ENCODE measurements at regions not wholly inside any gene's neighbourhood (a gene's known extent, or its start where the extent isn't known, plus 50 kb on each side); places are given as distances from the start of the nearest gene placed in this dataset.
"Not testable (repeated sequence)": the region's sequence is repeated elsewhere in the genome, so short reads cannot be mapped to it uniquely, and the experiment has no call there.

DNA sequence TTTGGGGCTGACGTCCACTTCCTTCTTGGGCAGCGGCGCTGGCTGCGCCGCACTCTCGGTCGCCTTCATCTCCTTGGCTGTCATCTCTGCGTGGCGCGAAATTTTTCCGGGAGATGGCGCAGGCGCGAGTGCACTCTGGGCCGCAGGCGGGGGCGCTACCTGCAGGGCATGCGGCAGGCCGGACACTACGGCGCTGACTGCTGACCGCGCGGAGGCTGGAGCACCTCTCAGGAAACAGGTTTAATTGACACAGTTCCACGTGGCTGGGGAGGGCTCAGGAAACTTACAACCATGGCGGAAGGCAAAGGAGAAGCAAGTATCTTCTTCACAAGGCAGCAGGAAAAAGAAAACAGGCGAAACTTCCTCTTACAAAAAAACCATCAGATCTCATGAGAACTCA, 154.7 kb upstream of the ZNF658 start:
- H3K4me2 ChIP-seq (ENCODE audit: insufficient read depth, low read length, poor library complexity, severe bottlenecking); H3K79me1 ChIP-seq (ENCODE audit: low read depth, low read length); H2BK15ac ChIP-seq (ENCODE audit: low read length); H2BK5ac ChIP-seq (ENCODE audit: low read length); H3K9me3 ChIP-seq (replicated peaks in 1 of 2; ENCODE audit: control insufficient read depth in 2 of 2, insufficient read depth in 1 of 2, low read depth in 1 of 2, low read length in 2 of 2); H2BK120ac ChIP-seq (ENCODE audit: low read depth, low read length); H3K4me3 ChIP-seq (ENCODE audit: low read length in 2 of 2); H3K23ac ChIP-seq (ENCODE audit: low read depth, low read length, poor library complexity); H3K27ac ChIP-seq (replicated peaks; ENCODE audit: low read length); DNase-seq (ENCODE audit: low spot score); H3K4me1 ChIP-seq (ENCODE audit: control insufficient read depth in 2 of 2, insufficient read depth in 1 of 2, low read depth in 1 of 2, low read length in 2 of 2); H3K27me3 ChIP-seq (ENCODE audit: control insufficient read depth in 3 of 3, insufficient read depth in 3 of 3, low read depth in 1 of 3, low read length in 3 of 3); H3K9ac ChIP-seq (ENCODE audit: low read depth, low read length, poor library complexity); H2BK12ac ChIP-seq (ENCODE audit: low read length); H4K91ac ChIP-seq (ENCODE audit: low read depth, low read length, poor library complexity); H2AK5ac ChIP-seq (ENCODE audit: low read depth, low read length); H3K14ac ChIP-seq (ENCODE audit: low read length); H3K4ac ChIP-seq (ENCODE audit: low read length); H4K8ac ChIP-seq (ENCODE audit: low read depth, low read length); H3K36me3 ChIP-seq (replicated peaks in 1 of 2; ENCODE audit: control insufficient read depth in 2 of 2, insufficient read depth in 2 of 2, low read length in 2 of 2); H2AFZ ChIP-seq (ENCODE audit: low read length); H3K18ac ChIP-seq (ENCODE audit: low read length): not testable (repeated sequence)
- WGBS, 2 donors (ENCODE audit: extremely low coverage in 2 of 2, insufficient read length in 2 of 2, insufficient replicate concordance in 1 of 2): no CpG with 5 or more reads among the region's 27 CpGs

DNA sequence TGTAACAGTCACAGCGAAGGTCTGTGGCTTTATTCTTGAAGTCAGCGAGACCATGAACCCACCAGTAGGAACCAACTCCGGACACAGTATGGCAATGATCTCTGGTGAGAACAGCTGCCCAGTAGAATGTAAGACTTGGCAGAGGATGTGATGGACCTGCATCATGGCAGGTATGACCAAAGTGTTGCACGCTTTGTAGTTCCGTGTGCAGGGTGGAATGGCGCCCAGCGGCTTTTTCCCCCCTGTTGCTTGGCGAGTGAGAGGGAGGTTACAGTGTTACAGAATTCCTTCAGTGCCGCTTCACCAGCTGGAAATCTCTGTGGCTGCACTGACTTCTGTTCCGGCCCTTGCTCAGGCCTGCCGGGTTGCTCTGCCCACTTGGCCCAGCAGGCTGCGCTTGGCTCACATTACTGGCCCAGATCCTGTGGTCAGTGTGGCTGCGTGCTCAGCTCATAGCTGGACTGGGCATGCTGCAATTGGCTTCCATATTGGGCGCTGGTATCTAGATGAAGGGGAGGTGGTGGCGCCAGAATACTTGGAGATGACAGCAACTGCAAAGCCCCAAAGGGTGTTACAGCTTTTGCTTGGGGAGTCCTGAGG, 148.1 kb upstream of the ZNF658 start:
- not testable (repeated sequence) for H3K4ac ChIP-seq (ENCODE audit: low read length); DNase-seq (ENCODE audit: low spot score)

GRCh38 chr9:66759825-66760492, 140.6 kb upstream of the ZNF658 start:
- H3K4me2 ChIP-seq (ENCODE audit: insufficient read depth, low read length, poor library complexity, severe bottlenecking); H2BK120ac ChIP-seq (ENCODE audit: low read depth, low read length); H3K79me1 ChIP-seq (ENCODE audit: low read depth, low read length); H2AFZ ChIP-seq (ENCODE audit: low read length); H3K4me3 ChIP-seq (ENCODE audit: low read length in 2 of 2); H2BK5ac ChIP-seq (ENCODE audit: low read length); H4K8ac ChIP-seq (ENCODE audit: low read depth, low read length); H2AK5ac ChIP-seq (ENCODE audit: low read depth, low read length); H3K4me1 ChIP-seq (ENCODE audit: control insufficient read depth in 2 of 2, insufficient read depth in 1 of 2, low read depth in 1 of 2, low read length in 2 of 2); H3K4ac ChIP-seq (ENCODE audit: low read length); H3K27me3 ChIP-seq (ENCODE audit: control insufficient read depth in 3 of 3, insufficient read depth in 3 of 3, low read depth in 1 of 3, low read length in 3 of 3); H3K23ac ChIP-seq (ENCODE audit: low read depth, low read length, poor library complexity); H3K27ac ChIP-seq (replicated peaks; ENCODE audit: low read length); H3K36me3 ChIP-seq (replicated peaks in 1 of 2; ENCODE audit: control insufficient read depth in 2 of 2, insufficient read depth in 2 of 2, low read length in 2 of 2); H4K91ac ChIP-seq (ENCODE audit: low read depth, low read length, poor library complexity); H2BK12ac ChIP-seq (ENCODE audit: low read length); H3K14ac ChIP-seq (ENCODE audit: low read length); H3K9ac ChIP-seq (ENCODE audit: low read depth, low read length, poor library complexity); DNase-seq (ENCODE audit: low spot score); H2BK15ac ChIP-seq (ENCODE audit: low read length); H3K18ac ChIP-seq (ENCODE audit: low read length); H3K9me3 ChIP-seq (replicated peaks in 1 of 2; ENCODE audit: control insufficient read depth in 2 of 2, insufficient read depth in 1 of 2, low read depth in 1 of 2, low read length in 2 of 2): not testable (repeated sequence)
- no CpG with 5 or more reads among the region's 7 CpGs for WGBS, 2 donors (ENCODE audit: extremely low coverage in 2 of 2, insufficient read length in 2 of 2, insufficient replicate concordance in 1 of 2)

More for the DNA sequence above, 148.1 kb upstream of the ZNF658 start:
- H2BK12ac ChIP-seq (ENCODE audit: low read length); H3K79me1 ChIP-seq (ENCODE audit: low read depth, low read length); H2BK120ac ChIP-seq (ENCODE audit: low read depth, low read length); H4K91ac ChIP-seq (ENCODE audit: low read depth, low read length, poor library complexity); H3K23ac ChIP-seq (ENCODE audit: low read depth, low read length, poor library complexity); H2AK5ac ChIP-seq (ENCODE audit: low read depth, low read length); H3K9ac ChIP-seq (ENCODE audit: low read depth, low read length, poor library complexity); H3K27ac ChIP-seq (replicated peaks; ENCODE audit: low read length); H3K27me3 ChIP-seq (ENCODE audit: control insufficient read depth in 3 of 3, insufficient read depth in 3 of 3, low read depth in 1 of 3, low read length in 3 of 3); H4K8ac ChIP-seq (ENCODE audit: low read depth, low read length); H3K4me1 ChIP-seq (ENCODE audit: control insufficient read depth in 2 of 2, insufficient read depth in 1 of 2, low read depth in 1 of 2, low read length in 2 of 2); H3K14ac ChIP-seq (ENCODE audit: low read length); H3K4me3 ChIP-seq (ENCODE audit: low read length in 2 of 2); H3K36me3 ChIP-seq (replicated peaks in 1 of 2; ENCODE audit: control insufficient read depth in 2 of 2, insufficient read depth in 2 of 2, low read length in 2 of 2); H2BK15ac ChIP-seq (ENCODE audit: low read length); H3K9me3 ChIP-seq (replicated peaks in 1 of 2; ENCODE audit: control insufficient read depth in 2 of 2, insufficient read depth in 1 of 2, low read depth in 1 of 2, low read length in 2 of 2); H2AFZ ChIP-seq (ENCODE audit: low read length); H2BK5ac ChIP-seq (ENCODE audit: low read length); H3K4me2 ChIP-seq (ENCODE audit: insufficient read depth, low read length, poor library complexity, severe bottlenecking); H3K18ac ChIP-seq (ENCODE audit: low read length): not testable (repeated sequence)
- WGBS, 2 donors (ENCODE audit: extremely low coverage in 2 of 2, insufficient read length in 2 of 2, insufficient replicate concordance in 1 of 2): no CpG with 5 or more reads among the region's 15 CpGs

GRCh38 chr9:66764799-66765493, 135.6 kb upstream of the ZNF658 start:
- H3K36me3 ChIP-seq (replicated peaks in 1 of 2; ENCODE audit: control insufficient read depth in 2 of 2, insufficient read depth in 2 of 2, low read length in 2 of 2); H3K79me1 ChIP-seq (ENCODE audit: low read depth, low read length); H3K27ac ChIP-seq (replicated peaks; ENCODE audit: low read length); H3K14ac ChIP-seq (ENCODE audit: low read length); H2BK12ac ChIP-seq (ENCODE audit: low read length); H2AFZ ChIP-seq (ENCODE audit: low read length); H2BK120ac ChIP-seq (ENCODE audit: low read depth, low read length); H3K18ac ChIP-seq (ENCODE audit: low read length); H3K4me3 ChIP-seq (ENCODE audit: low read length in 2 of 2); DNase-seq (ENCODE audit: low spot score); H3K27me3 ChIP-seq (ENCODE audit: control insufficient read depth in 3 of 3, insufficient read depth in 3 of 3, low read depth in 1 of 3, low read length in 3 of 3); H3K4ac ChIP-seq (ENCODE audit: low read length); H3K4me2 ChIP-seq (ENCODE audit: insufficient read depth, low read length, poor library complexity, severe bottlenecking); H3K23ac ChIP-seq (ENCODE audit: low read depth, low read length, poor library complexity); H2BK15ac ChIP-seq (ENCODE audit: low read length); H4K91ac ChIP-seq (ENCODE audit: low read depth, low read length, poor library complexity); H3K9ac ChIP-seq (ENCODE audit: low read depth, low read length, poor library complexity); H3K9me3 ChIP-seq (replicated peaks in 1 of 2; ENCODE audit: control insufficient read depth in 2 of 2, insufficient read depth in 1 of 2, low read depth in 1 of 2, low read length in 2 of 2); H2AK5ac ChIP-seq (ENCODE audit: low read depth, low read length); H3K4me1 ChIP-seq (ENCODE audit: control insufficient read depth in 2 of 2, insufficient read depth in 1 of 2, low read depth in 1 of 2, low read length in 2 of 2); H2BK5ac ChIP-seq (ENCODE audit: low read length); H4K8ac ChIP-seq (ENCODE audit: low read depth, low read length): not testable (repeated sequence)
- WGBS, 2 donors (ENCODE audit: extremely low coverage in 2 of 2, insufficient read length in 2 of 2, insufficient replicate concordance in 1 of 2): no CpG with 5 or more reads among the region's 3 CpGs
